H1 (cell line): ENCODE measurements at regions not wholly inside any gene's neighbourhood (a gene's known extent, or its start where the extent isn't known, plus 50 kb on each side); places are given as distances from the start of the nearest gene placed in this dataset.

Experiments used
- CTCF ChIA-PET: fragments of 300-600 bp; sonication (Branson Sonifier 250); formaldehyde crosslinking; loops from one replicate; lab custom pipeline; 2021; ENCODE audit not compliant: partially characterized antibody; lab: Charles Lee
- POLR2A ChIA-PET: fragments of 300-600 bp; sonication (Branson Sonifier 250); formaldehyde crosslinking; loops from one replicate; lab custom pipeline; 2021; ENCODE audit warnings: inconsistent platforms; ENCODE audit not compliant: partially characterized antibody; lab: Charles Lee
- DNase-seq, 2 experiments: peaks; one replicate each; pipeline versions ENCODE4 v3.0.0 to v3.0.0-alpha.2; 2010 to 2022; ENCODE audit warnings: low spot score in 2 of 2, low read depth in 1 of 2, mixed read lengths in 1 of 2
- FAIRE-seq: peaks from 2 replicates; lab custom pipeline; 2011; peaks lifted over from hg19 to GRCh38; lab: Jason Lieb, UNC
- H2AFZ ChIP-seq: 2 replicates; pipeline ENCODE4 v1.8.1; 2012; ENCODE audit warnings: low read length, inconsistent platforms
- H2AK5ac ChIP-seq: 2 replicates; pipeline ENCODE4 v1.6.1; 2013; ENCODE audit warnings: low read depth, low read length
- H2BK120ac ChIP-seq: replicated peaks from 2 replicates; pipeline ENCODE3; 2013; ENCODE audit warnings: low read depth, low read length, inconsistent platforms
- H2BK12ac ChIP-seq: 2 replicates; pipeline ENCODE4 v1.6.1; 2013; ENCODE audit warnings: low read depth, low read length
- H2BK15ac ChIP-seq: 2 replicates; pipeline ENCODE4 v1.6.1; 2013; ENCODE audit warnings: low read length
- H2BK20ac ChIP-seq: 2 replicates; pipeline ENCODE4 v1.6.1; 2013; ENCODE audit warnings: low read length
- H2BK5ac ChIP-seq: 2 replicates; pipeline ENCODE4 v1.6.1; 2013; ENCODE audit warnings: low read depth, low read length
- H3K14ac ChIP-seq: 2 replicates; pipeline ENCODE4 v1.6.1; 2013; ENCODE audit warnings: inconsistent platforms; ENCODE audit not compliant: insufficient read length
- H3K18ac ChIP-seq: 2 replicates; pipeline ENCODE4 v1.6.1; 2013; ENCODE audit warnings: low read length; ENCODE audit errors: extremely low read depth
- H3K23ac ChIP-seq: 2 replicates; pipeline ENCODE4 v1.6.1; 2013; ENCODE audit warnings: inconsistent platforms; ENCODE audit not compliant: insufficient read length
- H3K23me2 ChIP-seq: 2 replicates; pipeline ENCODE4 v1.6.1; 2013; ENCODE audit warnings: low read depth, low read length
- H3K27ac ChIP-seq: 2 replicates; pipeline ENCODE4 v1.6.1; 2011; ENCODE audit warnings: low read depth, low read length, inconsistent platforms
- H3K27me3 ChIP-seq, 4 experiments: replicated peaks in 1 of 4; 1 replicate in 1 of 4; 2 replicates in 3 of 4; pipeline versions ENCODE4 v1.6.1 to v1.8.1; 2011 to 2013; ENCODE audit warnings: low read length in 3 of 4, mild to moderate bottlenecking in 3 of 4, inconsistent platforms in 2 of 4, mixed read lengths in 2 of 4, moderate library complexity in 1 of 4; ENCODE audit not compliant: control insufficient read depth in 3 of 4, insufficient read depth in 3 of 4; ENCODE audit errors: extremely low read depth in 1 of 4
- H3K36me3 ChIP-seq, 4 experiments: 2 replicates each; pipeline versions ENCODE4 v1.6.1 to v1.8.1; 2011 to 2013; ENCODE audit warnings: mild to moderate bottlenecking in 4 of 4, low read length in 3 of 4, moderate library complexity in 2 of 4, control low read depth in 1 of 4, inconsistent platforms in 1 of 4; ENCODE audit not compliant: insufficient read depth in 4 of 4, control insufficient read depth in 2 of 4
- H3K4ac ChIP-seq: replicated peaks from 2 replicates; pipeline ENCODE3; 2013; ENCODE audit warnings: low read length, low read depth, mixed read lengths, inconsistent platforms; ENCODE audit not compliant: insufficient read length
- H3K4me1 ChIP-seq, 4 experiments: replicated peaks in 1 of 4; 1 replicate in 1 of 4; 2 replicates in 3 of 4; pipeline versions ENCODE4 v1.6.1 to v1.8.1; 2011 to 2013; ENCODE audit warnings: low read length in 3 of 4, inconsistent platforms in 2 of 4, mixed read lengths in 1 of 4; ENCODE audit not compliant: insufficient read depth in 4 of 4, control insufficient read depth in 3 of 4
- H3K4me2 ChIP-seq, 2 experiments: 2 replicates each; pipeline versions ENCODE4 v1.6.1 to v1.8.1; 2011 to 2013; ENCODE audit warnings: low read depth in 2 of 2, low read length in 2 of 2, control low read depth in 1 of 2, inconsistent platforms in 1 of 2, mild to moderate bottlenecking in 1 of 2; ENCODE audit not compliant: insufficient read depth in 1 of 2
- H3K4me3 ChIP-seq, 4 experiments: fragments of 200-600, 300-600 bp in 1 of 4; sonication (generic), shearing (Covaris generic), sonication (Bioruptor Twin) in 1 of 4; 2 replicates each; pipeline versions ENCODE4 v1.5.1 to v1.8.1; 2011 to 2016; ENCODE audit warnings: low read length in 4 of 4, low read depth in 3 of 4, control low read depth in 2 of 4, inconsistent platforms in 2 of 4, mild to moderate bottlenecking in 2 of 4, mixed read lengths in 1 of 4, moderate library complexity in 1 of 4; ENCODE audit not compliant: insufficient read depth in 2 of 4; ENCODE audit errors: extremely low read depth in 1 of 4
- H3K56ac ChIP-seq: replicated peaks from 2 replicates; pipeline ENCODE3; 2013; ENCODE audit warnings: low read depth, mild to moderate bottlenecking, mixed read lengths, low read length, inconsistent platforms; ENCODE audit not compliant: insufficient read length
- H3K79me1 ChIP-seq: 2 replicates; pipeline ENCODE4 v1.6.1; 2013; ENCODE audit warnings: low read depth, low read length, control low read depth
- H3K79me2 ChIP-seq, 2 experiments: 2 replicates each; pipeline versions ENCODE4 v1.6.1 to v1.8.1; 2012 to 2013; ENCODE audit warnings: low read length in 2 of 2, mild to moderate bottlenecking in 2 of 2, inconsistent platforms in 1 of 2; ENCODE audit not compliant: insufficient read depth in 2 of 2, control insufficient read depth in 1 of 2
- H3K9ac ChIP-seq, 4 experiments: replicated peaks in 1 of 4; 1 replicate in 1 of 4; 2 replicates in 3 of 4; pipeline versions ENCODE4 v1.6.1 to v1.8.1; 2011 to 2013; ENCODE audit warnings: low read depth in 3 of 4, low read length in 3 of 4, control low read depth in 2 of 4, mild to moderate bottlenecking in 2 of 4, moderate library complexity in 2 of 4, inconsistent platforms in 1 of 4; ENCODE audit errors: extremely low read depth in 1 of 4
- H3K9me3 ChIP-seq, 2 experiments: 2 replicates each; pipeline versions ENCODE4 v1.6.1 to v1.8.1; 2012 to 2013; ENCODE audit warnings: mild to moderate bottlenecking in 2 of 2, moderate library complexity in 2 of 2, control low read depth in 1 of 2, inconsistent platforms in 1 of 2, low read depth in 1 of 2, low read length in 1 of 2, mixed read lengths in 1 of 2; ENCODE audit not compliant: insufficient read depth in 2 of 2
- H4K20me1 ChIP-seq, 2 experiments: replicated peaks in 1 of 2; 2 replicates each; pipeline versions ENCODE3 to v1.8.1; 2011 to 2013; ENCODE audit warnings: inconsistent platforms in 2 of 2, low read length in 2 of 2, mild to moderate bottlenecking in 1 of 2; ENCODE audit not compliant: insufficient read depth in 2 of 2, control insufficient read depth in 1 of 2
- H4K5ac ChIP-seq: 2 replicates; pipeline ENCODE4 v1.6.1; 2013; ENCODE audit warnings: low read length, low read depth, mixed read lengths, inconsistent platforms; ENCODE audit not compliant: insufficient read length
- H4K8ac ChIP-seq: 2 replicates; pipeline ENCODE4 v1.8.0; 2013; ENCODE audit warnings: mild to moderate bottlenecking, moderate library complexity, low read length, inconsistent platforms; ENCODE audit not compliant: insufficient read depth; ENCODE audit errors: extremely low read depth
- H4K91ac ChIP-seq: replicated peaks from 2 replicates; pipeline ENCODE3; 2013; ENCODE audit warnings: low read length, mixed read lengths, inconsistent platforms; ENCODE audit not compliant: insufficient read length
- TAF7 ChIP-seq: optimal IDR thresholded peaks from 2 replicates; pipeline ENCODE3; 2011; ENCODE audit warnings: low read depth, mild to moderate bottlenecking, inconsistent platforms, low read length, moderate library complexity, borderline replicate concordance
- TBP ChIP-seq: IDR thresholded peaks from 2 replicates; pipeline ENCODE4 v1.6.1; 2011; ENCODE audit warnings: low read depth, low read length, improper control_type of control experiment
- WGBS, 2 experiments: shearing (Covaris generic) in 1 of 2; methylation state at CpG; one replicate each; pipeline versions ENCODE4 v1.1.6 to v1.1.7; 2013 to 2015; ENCODE audit warnings: low lambda C conversion rate in 2 of 2, mixed read lengths in 2 of 2, inconsistent platforms in 1 of 2, low coverage in 1 of 2, missing lambda C conversion rate in 1 of 2; ENCODE audit not compliant: insufficient replicate concordance in 2 of 2, insufficient coverage in 1 of 2, insufficient read length in 1 of 2; ENCODE audit errors: extremely low coverage in 1 of 2, missing lambda C conversion rate in 1 of 2; 5-methylcytosine and 5-hydroxymethylcytosine counted together

GRCh38 chr12:90497923-90498545 lies 456.9 kb downstream of the CCER1 start:
- H3K79me2 ChIP-seq: no peaks in the 10 kb centered on the region
- H3K27ac ChIP-seq: no peak overlapping the region
- no peak for FAIRE-seq
- no peak overlapping the region for H2AK5ac ChIP-seq
- H4K20me1 ChIP-seq: no peaks in the 10 kb centered on the region
- no peak overlapping the region for H3K23ac ChIP-seq
- no peak overlapping the region for H3K9ac ChIP-seq
- no peak overlapping the region for H2BK15ac ChIP-seq
- ChIA-PET CTCF (no interaction called here), POLR2A (no interaction called here)
- no peaks in the 10 kb centered on the region for H3K36me3 ChIP-seq
- H4K5ac ChIP-seq: no peak overlapping the region
- H2BK20ac ChIP-seq: no peak overlapping the region
- no peak overlapping the region for H4K8ac ChIP-seq
- no peak overlapping the region for H3K18ac ChIP-seq
- H2BK12ac ChIP-seq: no peak overlapping the region
- H3K4me3 ChIP-seq: no peak overlapping the region
- H3K79me1 ChIP-seq: no peaks in the 10 kb centered on the region
- H2BK120ac ChIP-seq: no peak overlapping the region
- TF ChIP-seq TBP: no peak
- no peak for TF ChIP-seq TAF7
- TF ChIP-seq, all 59 proteins: peak for 0
- Histone ChIP-seq H3K4ac (no peak overlapping the region), H2AFZ (no peak overlapping the region), H4K91ac (no peak overlapping the region), H3K9me3 (no peaks in the 10 kb centered on the region), H2BK5ac (no peak overlapping the region), H3K23me2 (no peaks in the 10 kb centered on the region), H3K56ac (no peak overlapping the region), H3K4me2 (no peak overlapping the region), H3K27me3 (no peaks in the 10 kb centered on the region), H3K4me1 (no peaks in the 10 kb centered on the region), H3K14ac (no peak overlapping the region)
- DNase-seq: no peak
- WGBS, 2 experiments: 90% methylated on average over 6 of the region's 6 CpGs; no CpG with 5 or more reads in 1 of the 2 experiments
